GM18909 (cell line): ENCODE measurements at regions not wholly inside any gene's neighbourhood (a gene's known extent, or its start where the extent isn't known, plus 50 kb on each side); places are given as distances from the start of the nearest gene placed in this dataset.

Source experiments
- ATAC-seq: cut with Tn5 transposase; IDR thresholded peaks from one replicate; pipeline ENCODE4 v1.9.1; 2021; ENCODE audit warnings: mild to moderate bottlenecking; ENCODE audit not compliant: unreplicated experiment, poor library complexity

GRCh38 chr5:143671674-143672569, 140.0 kb upstream of the HMHB1 start:
- no peak for ATAC-seq

GRCh38 chr5:143671021-143671420, 140.9 kb upstream of the HMHB1 start:
- no peak for ATAC-seq

- ATAC-seq, result no peak
Observed at GRCh38 chr5:143665866-143666265, 146.1 kb upstream of the HMHB1 start.

- ATAC-seq, result no peak
Observed at GRCh38 chr5:143664623-143665022, 147.3 kb upstream of the HMHB1 start.

- no peak for ATAC-seq
Observed at GRCh38 chr5:143663872-143664271, 148.1 kb upstream of the HMHB1 start.

- ATAC-seq, result no peak
Observed at GRCh38 chr5:143662020-143662419, 149.9 kb upstream of the HMHB1 start.

GRCh38 chr5:143660625-143661024, 151.3 kb upstream of the HMHB1 start:
- ATAC-seq, result no peak

GRCh38 chr5:143659599-143660238, 152.2 kb upstream of the HMHB1 start:
- no peak for ATAC-seq

GRCh38 chr5:143658956-143659355, 153.0 kb upstream of the HMHB1 start:
- ATAC-seq, result no peak

GRCh38 chr5:143657647-143658285, 154.2 kb upstream of the HMHB1 start:
- ATAC-seq, result no peak

- ATAC-seq, result no peak
Observed at GRCh38 chr5:143653766-143654282, 158.1 kb upstream of the HMHB1 start.

GRCh38 chr5:143653256-143653655, 158.7 kb upstream of the HMHB1 start:
- no peak for ATAC-seq

GRCh38 chr5:143652108-143652700, 159.8 kb upstream of the HMHB1 start:
- ATAC-seq, result no peak

GRCh38 chr5:143649937-143650621, 161.9 kb upstream of the HMHB1 start:
- ATAC-seq, result no peak

GRCh38 chr5:143648696-143649095, 163.3 kb upstream of the HMHB1 start:
- no peak for ATAC-seq

- no peak for ATAC-seq
Observed at GRCh38 chr5:143646961-143647360, 165.0 kb upstream of the HMHB1 start.

- no peak for ATAC-seq
Observed at GRCh38 chr5:143645356-143645755, 166.6 kb upstream of the HMHB1 start.

- no peak for ATAC-seq
Observed at GRCh38 chr5:143644727-143645126, 167.2 kb upstream of the HMHB1 start.

- no peak for ATAC-seq
Observed at GRCh38 chr5:143642791-143643190, 169.2 kb upstream of the HMHB1 start.
